AG04450 (cell line): ENCODE measurements at regions not wholly inside any gene's neighbourhood (a gene's known extent, or its start where the extent isn't known, plus 50 kb on each side); places are given as distances from the start of the nearest gene placed in this dataset.

Experiments used
- CTCF ChIA-PET: fragments of 300-600, 350-600 bp; formaldehyde crosslinking; extraction: SDS; loops from one replicate; lab custom pipeline; 2022; ENCODE audit warnings: antibody characterized with exemption, inconsistent platforms; lab: Charles Lee
- POLR2A ChIA-PET: fragments of 350-600 bp; formaldehyde crosslinking; extraction: SDS; loops from one replicate; lab custom pipeline; 2021; ENCODE audit warnings: antibody characterized with exemption, inconsistent platforms; lab: Yijun Ruan, JAX
- DNase-seq: peaks from one replicate; pipeline ENCODE4 v3.0.0-alpha.2; 2011; ENCODE audit warnings: low read depth, low spot score
- H3K27ac ChIP-seq: one replicate; pipeline ENCODE4 v1.5.1; 2012; ENCODE audit warnings: low read depth, low read length, control low read depth
- H3K27me3 ChIP-seq: one replicate; pipeline ENCODE4 v1.6.0; 2012; ENCODE audit warnings: low read length; ENCODE audit not compliant: control insufficient read depth, insufficient read depth
- H3K4me3 ChIP-seq: 2 replicates; pipeline ENCODE4 v1.5.1; 2011; ENCODE audit warnings: mild to moderate bottlenecking, low read depth, low read length, control low read depth
- H3K9me3 ChIP-seq: 2 replicates; pipeline ENCODE4 v1.5.1; 2012; ENCODE audit warnings: low read length; ENCODE audit not compliant: control insufficient read depth, insufficient read depth
- TF ChIP-seq, protein P1 (sequence below): IDR thresholded peaks from 2 replicates; pipeline ENCODE4 v1.5.1; 2011; ENCODE audit warnings: low read depth, low read length, control low read depth, inconsistent platforms

GRCh38 chr17:73906896-73907870 is 262.9 kb upstream of the SDK2 start:
- no peak overlapping the region for H3K27ac ChIP-seq
- DNase-seq: no peak
- no peaks in the 10 kb centered on the region for H3K27me3 ChIP-seq
- POLR2A ChIA-PET: no interaction called here
- H3K4me3 ChIP-seq: no peak overlapping the region
- TF ChIP-seq, protein P1, sequence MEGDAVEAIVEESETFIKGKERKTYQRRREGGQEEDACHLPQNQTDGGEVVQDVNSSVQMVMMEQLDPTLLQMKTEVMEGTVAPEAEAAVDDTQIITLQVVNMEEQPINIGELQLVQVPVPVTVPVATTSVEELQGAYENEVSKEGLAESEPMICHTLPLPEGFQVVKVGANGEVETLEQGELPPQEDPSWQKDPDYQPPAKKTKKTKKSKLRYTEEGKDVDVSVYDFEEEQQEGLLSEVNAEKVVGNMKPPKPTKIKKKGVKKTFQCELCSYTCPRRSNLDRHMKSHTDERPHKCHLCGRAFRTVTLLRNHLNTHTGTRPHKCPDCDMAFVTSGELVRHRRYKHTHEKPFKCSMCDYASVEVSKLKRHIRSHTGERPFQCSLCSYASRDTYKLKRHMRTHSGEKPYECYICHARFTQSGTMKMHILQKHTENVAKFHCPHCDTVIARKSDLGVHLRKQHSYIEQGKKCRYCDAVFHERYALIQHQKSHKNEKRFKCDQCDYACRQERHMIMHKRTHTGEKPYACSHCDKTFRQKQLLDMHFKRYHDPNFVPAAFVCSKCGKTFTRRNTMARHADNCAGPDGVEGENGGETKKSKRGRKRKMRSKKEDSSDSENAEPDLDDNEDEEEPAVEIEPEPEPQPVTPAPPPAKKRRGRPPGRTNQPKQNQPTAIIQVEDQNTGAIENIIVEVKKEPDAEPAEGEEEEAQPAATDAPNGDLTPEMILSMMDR: no peak
- peaks cover 28% of the 10 kb centered on the region for H3K9me3 ChIP-seq
- CTCF ChIA-PET: no interaction called here

- H3K4me3 ChIP-seq: no peak overlapping the region
- peaks cover 25% of the 10 kb centered on the region for H3K9me3 ChIP-seq
- ChIA-PET CTCF (no interaction called here), POLR2A (no interaction called here)
- no peak for DNase-seq
- TF ChIP-seq, protein P1: no peak
- H3K27ac ChIP-seq: no peak overlapping the region
- no peaks in the 10 kb centered on the region for H3K27me3 ChIP-seq
Observed at GRCh38 chr17:73909186-73909585, 264.9 kb upstream of the SDK2 start.

DNA sequence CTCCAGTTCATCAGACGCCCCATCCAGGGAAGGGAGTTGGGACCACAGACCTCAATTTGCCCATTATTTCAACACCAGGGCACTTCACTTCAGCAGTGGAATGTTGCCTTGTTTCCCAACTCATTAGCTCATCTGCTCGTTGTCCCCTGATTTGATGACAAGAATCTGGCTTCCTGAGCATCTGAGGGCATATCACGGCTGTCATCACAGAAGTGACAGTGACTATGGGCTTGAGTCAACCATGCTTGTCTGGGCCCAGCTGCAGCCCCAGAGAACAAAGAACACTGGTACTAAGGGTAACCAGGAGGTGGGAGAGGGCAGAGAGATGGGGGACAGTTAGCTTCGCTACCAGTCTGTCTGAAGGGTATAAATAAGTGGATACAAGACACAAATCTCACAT is 266.0 kb upstream of the SDK2 start:
- CTCF ChIA-PET: no interaction called here
- Histone ChIP-seq H3K9me3 (peaks cover 26% of the 10 kb centered on the region), H3K27me3 (no peaks in the 10 kb centered on the region), H3K27ac (no peak overlapping the region), H3K4me3 (no peak overlapping the region)
- TF ChIP-seq, protein P1: no peak
- POLR2A ChIA-PET: no interaction called here
- no peak for DNase-seq

- CTCF ChIA-PET: interaction anchor here (0.5 kb wide), 1 partner anchor 325 kb away, joined by 3 read pairs; no protein-coding TSS in a partner anchor
- POLR2A ChIA-PET: no interaction called here
- Histone ChIP-seq H3K9me3 (peaks cover 26% of the 10 kb centered on the region), H3K4me3 (no peak overlapping the region), H3K27ac (no peak overlapping the region), H3K27me3 (no peaks in the 10 kb centered on the region)
- TF ChIP-seq, protein P1: no peak
- no peak for DNase-seq
Observed at GRCh38 chr17:73910821-73911515, 266.7 kb upstream of the SDK2 start.
